Activated CD8-positive, alpha-beta memory T cell treated with anti-CD3 and anti-CD28 coated beads for 36 hours (primary cell): ENCODE measurements at regions not wholly inside any gene's neighbourhood (a gene's known extent, or its start where the extent isn't known, plus 50 kb on each side); places are given as distances from the start of the nearest gene placed in this dataset.
"Not testable (repeated sequence)": the region's sequence is repeated elsewhere in the genome, so short reads cannot be mapped to it uniquely, and the experiment has no call there.

Source experiments
- CTCF ChIA-PET: fragments of 350-600 bp; sonication (Branson Sonifier 250); formaldehyde crosslinking; loops from one replicate; lab custom pipeline; 2021; ENCODE audit warnings: antibody characterized with exemption; lab: Charles Lee
- POLR2A ChIA-PET: fragments of 350-600 bp; sonication (Branson Sonifier 250); formaldehyde crosslinking; loops from one replicate; lab custom pipeline; 2021; ENCODE audit warnings: antibody characterized with exemption; lab: Charles Lee

DNA sequence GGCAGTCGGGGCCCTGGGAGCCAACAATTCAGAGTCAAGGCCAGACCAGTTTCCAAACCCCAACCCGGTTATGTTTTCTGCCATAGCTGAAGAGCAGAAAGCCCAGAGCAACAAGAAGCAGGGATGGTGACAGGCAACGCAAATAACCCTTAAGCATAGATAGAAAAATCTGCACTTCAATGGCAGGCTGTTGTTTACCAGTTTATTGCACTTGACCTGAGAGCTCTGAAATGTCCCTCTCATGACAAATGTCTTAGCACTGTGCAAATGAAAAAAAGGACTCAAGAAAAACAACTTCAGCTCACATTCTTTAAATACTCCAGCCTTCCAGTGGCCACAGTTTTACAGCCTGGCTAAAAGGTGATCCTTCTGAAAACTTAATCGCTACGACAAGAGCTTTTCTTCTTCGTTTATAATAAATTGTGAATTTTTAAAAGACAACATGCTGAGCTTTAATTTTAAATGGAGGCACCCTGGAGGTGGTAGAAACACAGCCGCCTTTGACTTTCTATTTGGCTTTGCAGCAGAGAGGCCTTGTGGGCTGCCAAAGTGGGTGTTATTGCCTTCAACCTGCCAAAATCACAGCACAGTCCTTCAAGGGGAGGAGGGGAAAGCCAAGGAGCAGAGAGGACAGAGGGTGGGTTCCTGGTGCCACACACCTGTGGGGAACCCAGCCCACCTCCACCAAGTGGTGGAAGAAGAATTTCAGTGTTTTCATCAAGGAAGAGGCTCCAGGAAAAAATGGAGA is 289.5 kb upstream of the CDYL start:
- ChIA-PET CTCF (no interaction called here), POLR2A (no interaction called here)

DNA sequence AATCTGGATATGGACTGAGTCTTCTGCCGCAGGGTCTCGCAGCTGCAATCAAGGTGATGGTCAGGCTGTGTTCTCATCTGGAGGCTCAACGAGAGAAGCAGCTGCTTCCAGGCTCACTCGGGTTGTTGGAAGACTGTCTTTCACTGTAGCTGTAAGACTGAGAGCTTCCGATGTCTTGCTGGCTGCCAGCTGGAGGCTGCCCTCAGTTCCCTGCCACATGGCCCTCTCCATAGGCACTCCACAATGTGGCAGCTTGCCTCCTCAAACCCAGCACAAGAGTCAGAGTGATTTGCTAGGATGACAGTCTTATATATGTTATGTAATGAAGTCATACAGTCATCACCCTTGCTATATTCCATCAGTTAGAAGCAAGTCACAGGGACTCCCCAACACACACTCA is 290.5 kb upstream of the CDYL start:
- ChIA-PET CTCF (no interaction called here), POLR2A (no interaction called here)

DNA sequence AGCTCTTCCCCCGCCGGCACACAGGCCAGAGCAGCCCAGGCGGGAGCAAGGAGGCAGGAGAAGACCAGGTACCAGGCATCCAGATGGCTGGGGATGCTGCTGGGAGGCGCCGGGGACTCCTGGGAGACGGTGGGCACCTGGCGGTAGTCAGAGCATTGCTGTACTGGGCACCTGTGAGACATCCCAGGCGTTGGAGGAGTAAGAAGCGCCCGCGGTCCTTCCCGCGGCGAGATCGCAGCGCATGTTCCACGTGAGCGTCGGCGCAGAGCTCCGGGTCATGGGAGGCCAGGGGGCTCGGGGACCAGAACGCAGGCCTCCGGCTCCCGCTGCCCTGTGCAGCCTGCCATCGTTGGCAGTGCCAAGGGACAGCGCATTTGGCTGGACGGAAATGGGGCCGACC is 293.7 kb upstream of the CDYL start:
- CTCF ChIA-PET: no interaction called here
- POLR2A ChIA-PET: no interaction called here

DNA sequence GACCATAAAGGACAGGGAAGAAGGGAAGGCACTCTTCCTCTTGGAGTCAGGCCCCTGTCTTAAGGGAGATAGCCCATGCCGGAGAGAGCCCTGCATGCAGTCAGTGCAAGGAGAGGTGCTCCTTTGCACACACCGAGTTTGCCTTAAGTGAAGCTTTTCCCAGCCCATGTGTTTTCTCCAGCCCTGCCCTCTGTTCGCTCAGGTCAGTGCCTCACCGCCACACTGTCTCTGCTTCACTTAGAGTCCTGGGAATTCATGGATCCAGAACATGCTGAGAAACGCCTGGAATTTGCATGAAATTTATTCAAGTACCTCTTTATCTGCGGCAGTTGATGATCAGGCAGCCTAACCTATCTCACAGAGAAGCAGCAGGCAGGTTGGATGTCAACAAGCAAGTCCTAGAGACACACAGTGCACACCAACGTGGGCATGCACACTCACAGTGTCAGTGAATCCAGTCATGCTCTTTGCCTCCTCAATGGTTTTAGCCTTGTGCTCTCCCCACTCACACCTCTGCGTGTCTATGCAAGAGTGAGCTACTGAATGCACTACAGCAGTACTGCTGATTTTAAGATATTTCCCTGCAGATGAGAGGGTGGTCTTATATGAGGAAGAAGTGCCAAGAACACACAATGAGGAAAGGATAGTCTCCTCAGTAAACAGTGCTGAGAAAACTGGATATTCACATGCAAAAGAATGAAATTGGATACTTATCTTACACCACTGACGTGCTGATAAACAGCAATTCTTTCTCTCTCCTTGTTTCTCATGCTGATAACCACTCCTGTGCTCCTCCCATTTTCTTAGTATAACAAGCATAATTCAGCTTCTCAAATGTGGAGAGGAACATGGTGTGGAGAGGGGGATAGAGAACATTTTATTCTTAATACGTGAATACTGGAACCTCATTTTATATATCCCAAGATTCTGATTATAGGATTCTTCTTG is 295.1 kb upstream of the CDYL start:
- POLR2A ChIA-PET: no interaction called here
- CTCF ChIA-PET: no interaction called here

DNA sequence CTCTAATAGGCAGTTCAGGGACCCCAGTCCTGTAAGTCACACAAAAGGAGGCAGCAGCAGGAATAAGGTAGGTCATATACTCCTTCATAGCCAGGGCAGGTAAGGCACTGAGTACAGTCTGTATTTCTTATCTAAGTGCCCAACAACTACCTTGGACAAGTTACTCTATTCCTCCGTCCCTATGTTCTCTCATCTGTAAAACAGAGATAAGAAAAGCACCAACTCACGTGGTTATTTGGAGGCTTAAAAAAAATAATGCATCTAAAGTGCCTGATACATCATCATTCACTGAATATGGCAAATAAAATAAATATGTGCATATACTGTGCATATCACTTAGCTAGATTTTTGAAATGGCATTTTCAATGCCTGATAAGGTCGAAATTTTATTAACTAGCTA is 298.1 kb upstream of the CDYL start:
- CTCF ChIA-PET: no interaction called here
- POLR2A ChIA-PET: no interaction called here

DNA sequence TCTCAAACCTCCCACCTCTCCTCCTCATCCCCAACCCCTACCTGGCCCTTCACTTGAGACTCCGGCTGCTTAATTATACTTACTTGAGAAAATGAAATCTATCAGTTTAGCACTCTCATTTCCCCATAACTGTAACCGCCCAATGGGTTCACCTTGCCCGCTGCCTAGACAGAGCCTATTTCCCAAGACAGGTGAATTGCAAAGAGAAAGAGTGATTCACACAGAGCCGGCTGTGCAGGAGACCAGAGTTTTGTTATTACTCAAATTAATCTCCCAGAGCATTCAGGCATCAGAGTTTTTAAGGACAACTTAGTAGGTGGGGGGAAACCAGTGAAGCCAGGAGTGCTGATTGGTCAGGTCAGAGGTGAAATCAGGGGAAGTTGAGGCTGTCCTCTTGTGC is 301.4 kb upstream of the CDYL start:
- CTCF ChIA-PET: no interaction called here
- POLR2A ChIA-PET: no interaction called here

DNA sequence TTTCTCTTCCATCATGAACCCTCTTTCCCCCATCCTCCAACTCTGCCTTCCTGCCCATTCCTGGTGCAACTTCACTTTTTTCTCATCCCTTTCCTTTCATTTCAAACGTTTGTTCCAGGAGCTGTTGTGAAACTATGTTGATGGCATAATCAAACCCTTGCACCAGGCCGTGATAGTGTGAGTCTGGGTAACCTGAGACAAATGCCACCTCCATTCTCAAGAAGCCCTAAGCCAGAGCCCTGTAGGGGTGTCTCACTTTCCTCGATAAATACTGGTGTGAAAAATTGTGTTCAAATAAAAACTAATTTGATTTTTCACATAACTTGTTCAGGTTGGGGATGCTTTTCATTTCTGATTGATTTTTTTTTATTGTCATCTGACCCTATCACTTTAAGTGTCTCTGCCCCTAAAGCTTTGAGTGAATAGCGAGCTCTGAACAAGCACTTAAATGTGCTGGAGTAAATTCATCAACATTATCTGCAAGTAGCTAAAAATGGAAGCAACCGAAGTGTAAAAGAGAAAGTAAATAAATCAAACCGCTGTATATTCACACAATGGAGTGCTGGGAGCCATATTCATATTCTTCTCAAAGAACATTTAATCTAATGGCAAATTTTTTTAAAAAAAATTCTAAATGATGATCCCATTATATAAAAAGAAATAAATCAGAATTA is 303.1 kb upstream of the CDYL start:
- CTCF ChIA-PET: no interaction called here
- POLR2A ChIA-PET: no interaction called here

DNA sequence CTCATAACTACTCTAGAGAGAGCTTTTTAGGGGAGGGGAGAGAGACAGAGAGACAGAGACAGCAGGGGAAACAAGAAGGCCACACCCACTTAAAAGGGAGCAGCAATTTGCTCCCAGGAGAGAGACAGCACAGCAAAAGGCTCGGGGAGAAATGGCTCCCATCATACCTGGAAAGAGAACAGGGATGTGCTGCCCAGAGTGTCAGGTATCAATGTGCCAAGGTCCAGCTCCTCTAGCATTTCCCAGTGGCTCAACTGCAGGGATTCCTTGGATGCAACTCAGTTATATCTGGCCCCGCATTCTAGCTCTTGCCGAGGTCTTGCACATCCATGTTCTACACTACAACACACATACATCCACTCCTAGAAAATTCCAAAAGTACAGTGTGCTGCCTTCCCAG is 304.0 kb upstream of the CDYL start:
- CTCF ChIA-PET: no interaction called here
- POLR2A ChIA-PET: no interaction called here

DNA sequence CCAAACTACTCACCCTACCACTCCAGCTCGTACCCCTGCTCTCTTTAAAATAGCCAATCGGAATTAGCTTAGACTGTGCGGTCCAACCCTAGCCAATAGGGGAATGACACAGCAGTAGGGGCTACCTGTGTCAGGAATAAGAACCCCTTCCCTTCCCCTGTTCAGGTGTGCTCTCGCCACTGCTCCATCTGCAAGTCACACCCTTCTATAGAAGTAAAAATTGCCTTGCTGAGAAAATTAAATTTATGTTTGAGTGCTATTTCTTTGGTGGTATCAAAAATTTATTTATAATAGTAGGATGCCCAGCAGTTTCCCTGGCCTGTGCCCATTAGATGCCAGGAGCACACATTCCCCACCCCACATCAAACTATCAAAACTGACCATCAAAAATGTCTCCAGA is 304.7 kb upstream of the CDYL start:
- POLR2A ChIA-PET, CTCF ChIA-PET: not testable (repeated sequence)

DNA sequence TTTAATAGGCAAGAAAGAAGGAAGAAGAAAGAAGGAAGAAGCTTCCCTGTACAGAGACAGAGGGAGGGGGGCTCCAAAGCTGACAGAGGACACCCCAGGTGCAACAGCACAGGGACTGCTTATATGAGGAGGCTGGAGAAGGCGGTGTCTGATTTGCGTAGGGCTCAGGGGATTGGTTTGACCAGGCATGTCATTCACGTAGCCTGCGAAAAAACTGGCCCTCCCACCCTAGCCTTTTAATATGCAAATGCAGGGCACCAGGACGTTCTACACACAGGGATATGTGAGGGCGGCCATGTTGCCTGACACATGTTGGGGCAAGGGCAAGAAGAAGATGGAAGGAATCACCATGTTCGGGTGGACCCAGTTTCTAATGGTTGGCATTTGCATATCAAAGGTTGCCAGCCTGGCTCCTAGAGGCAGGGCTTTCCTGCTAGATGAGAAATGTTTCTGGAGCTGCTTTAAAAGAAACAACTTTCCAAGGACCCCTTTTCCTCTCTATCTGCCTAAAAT is 305.4 kb upstream of the CDYL start:
- ChIA-PET CTCF (no interaction called here), POLR2A (no interaction called here)

DNA sequence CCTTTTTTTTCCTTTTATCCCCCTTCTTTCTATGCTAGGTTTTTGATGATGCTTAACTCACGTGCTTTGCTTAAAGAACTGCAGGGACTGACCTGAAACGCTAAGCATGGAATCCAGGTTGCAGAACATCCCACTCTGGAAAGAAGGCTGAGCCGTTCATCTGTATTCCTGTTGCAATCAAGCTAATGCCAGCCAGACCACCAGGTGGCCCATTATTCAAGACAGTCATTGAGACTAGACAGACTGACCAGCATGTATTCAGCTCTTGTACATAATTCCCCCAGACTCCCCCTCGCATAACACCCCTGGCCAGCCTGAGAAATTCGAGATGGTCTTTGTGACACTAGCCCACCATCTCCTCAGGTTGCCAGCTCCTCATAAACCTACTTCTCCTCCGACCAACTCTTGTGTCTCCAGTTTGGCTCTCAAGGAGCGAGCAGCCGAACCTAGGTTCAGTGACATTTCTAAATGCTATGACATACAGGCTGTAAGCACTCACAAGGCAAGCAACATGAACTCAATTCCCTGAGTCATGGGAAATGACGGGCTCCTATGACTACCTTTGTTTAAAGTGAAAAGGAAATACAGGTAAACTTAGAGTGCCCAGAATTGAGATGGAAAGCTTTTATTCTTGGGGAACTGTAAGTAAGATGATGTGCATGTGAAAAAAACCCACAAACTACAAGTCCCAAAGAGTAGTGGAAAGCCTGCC is 309.3 kb upstream of the CDYL start:
- CTCF ChIA-PET: no interaction called here

DNA sequence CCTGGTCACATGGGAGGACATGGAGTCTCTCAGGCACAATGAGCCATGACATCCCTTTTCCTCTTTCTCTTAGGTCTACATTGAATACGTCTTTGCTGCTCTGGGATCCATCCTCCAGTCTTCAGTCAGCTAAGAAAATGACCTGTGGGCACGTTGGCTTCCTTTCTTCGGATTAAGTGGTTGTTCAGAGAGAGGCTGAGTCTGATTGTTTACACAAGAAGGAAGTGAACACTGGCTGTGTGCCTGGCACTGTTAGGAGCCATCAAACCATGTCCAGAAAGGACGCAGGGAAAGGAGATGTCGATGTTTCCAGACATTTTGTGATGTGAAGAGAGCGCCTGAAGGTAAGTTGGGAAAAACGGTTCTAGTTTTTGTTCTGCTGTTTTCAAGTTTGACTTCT is 309.9 kb upstream of the CDYL start:
- CTCF ChIA-PET: no interaction called here
- POLR2A ChIA-PET: no interaction called here

More for the DNA sequence above, 309.3 kb upstream of the CDYL start:
- POLR2A ChIA-PET: no interaction called here

DNA sequence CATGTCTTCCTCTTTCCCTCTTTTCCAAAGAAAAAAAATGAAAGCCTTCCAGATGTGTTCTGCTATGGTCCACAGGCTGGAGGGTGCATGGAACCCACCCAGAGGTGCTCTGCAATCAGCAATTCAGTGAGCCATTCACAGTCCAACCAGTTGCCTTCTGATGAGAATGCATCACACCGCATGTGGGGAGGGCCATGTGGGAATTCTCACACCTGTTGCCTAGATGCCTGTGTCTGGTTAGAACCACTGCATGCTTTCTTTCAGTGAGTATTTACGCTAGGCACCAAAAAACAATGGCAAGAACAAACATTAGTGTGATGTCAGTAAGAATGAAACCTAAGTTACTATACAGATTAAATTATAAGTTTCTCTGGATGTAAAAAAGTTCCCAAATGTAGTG is 311.6 kb upstream of the CDYL start:
- POLR2A ChIA-PET: no interaction called here
- CTCF ChIA-PET: no interaction called here

DNA sequence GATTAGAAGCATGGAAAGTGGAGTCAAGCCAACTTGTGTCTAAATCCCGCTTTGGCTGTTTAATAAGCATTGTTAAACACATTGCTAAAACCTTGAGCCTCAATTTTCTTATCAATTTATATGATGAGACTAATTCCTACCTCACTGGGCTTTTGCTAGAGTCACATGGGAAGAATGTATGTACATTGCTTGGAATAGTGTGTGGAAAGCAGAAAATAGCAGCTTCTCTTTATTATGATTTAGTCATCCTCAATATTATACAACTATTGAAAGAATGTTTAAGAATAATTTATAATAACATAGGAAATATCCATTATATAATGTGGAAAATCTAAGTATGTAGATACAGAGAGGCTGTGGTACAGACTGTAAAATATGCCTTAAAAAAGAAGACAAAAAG is 313.0 kb upstream of the CDYL start:
- ChIA-PET CTCF (no interaction called here), POLR2A (no interaction called here)

DNA sequence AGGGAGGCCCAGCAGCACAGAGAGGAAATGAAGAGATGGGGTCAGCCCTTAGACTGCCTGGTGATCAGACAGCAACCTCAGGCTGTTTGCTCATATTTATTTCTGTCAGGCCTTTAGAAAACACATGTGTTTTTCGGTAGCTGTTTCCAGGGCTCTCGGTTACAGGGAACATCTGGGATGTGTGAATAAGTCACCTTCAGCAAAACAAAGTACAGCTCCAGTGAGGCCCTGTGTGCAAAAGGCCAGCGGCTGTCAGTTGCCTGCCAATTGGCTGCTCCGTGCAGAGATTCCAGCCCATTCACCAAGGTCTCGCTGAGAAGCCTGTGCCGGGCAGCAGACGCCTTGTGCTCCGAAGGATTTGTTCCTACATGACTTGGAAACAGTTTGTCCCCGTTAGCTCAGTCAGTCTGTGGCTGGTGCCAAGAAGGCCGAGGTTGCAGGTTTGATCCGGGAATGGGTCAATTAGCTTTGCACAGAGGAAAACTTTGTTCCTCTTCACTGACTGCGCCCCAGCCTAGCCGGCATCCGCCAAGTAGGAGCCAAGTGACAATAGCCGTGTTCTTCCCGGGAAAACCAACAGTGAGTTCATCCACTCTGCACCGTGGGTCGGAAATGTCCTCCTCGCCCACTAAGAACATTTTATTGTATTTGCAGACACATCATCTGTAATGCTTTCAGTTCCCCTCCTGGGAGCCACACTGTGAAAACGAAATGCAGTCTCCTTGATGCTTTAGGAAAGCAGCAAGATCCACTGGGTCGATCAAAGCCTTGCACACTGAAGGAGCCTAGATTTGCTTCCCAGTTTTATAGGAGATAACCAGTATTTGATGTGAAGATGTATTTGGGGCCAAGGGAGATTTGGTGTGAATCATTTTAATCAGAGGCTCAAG is 315.4 kb upstream of the CDYL start:
- CTCF ChIA-PET: no interaction called here
- POLR2A ChIA-PET: no interaction called here

DNA sequence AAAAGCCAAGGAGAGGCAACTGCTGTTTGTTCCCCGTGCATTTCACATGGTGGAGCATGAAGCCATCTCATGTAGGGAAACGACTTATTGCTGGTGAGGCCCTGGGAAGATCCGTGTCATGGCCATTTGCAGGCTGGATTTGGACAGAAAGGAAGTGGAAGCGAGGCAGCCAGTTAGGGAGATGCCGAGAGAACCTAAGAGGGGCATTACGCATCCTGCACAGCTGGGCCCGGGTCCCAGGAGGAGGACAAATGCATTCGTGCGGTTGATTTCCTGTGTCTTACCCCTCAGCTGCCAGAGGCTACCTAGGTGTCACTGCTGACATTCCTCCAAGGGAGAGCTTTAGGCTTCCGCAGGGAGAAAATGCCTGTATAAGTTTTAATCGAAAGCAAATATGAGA is 316.2 kb upstream of the CDYL start:
- CTCF ChIA-PET: no interaction called here
- POLR2A ChIA-PET: no interaction called here

DNA sequence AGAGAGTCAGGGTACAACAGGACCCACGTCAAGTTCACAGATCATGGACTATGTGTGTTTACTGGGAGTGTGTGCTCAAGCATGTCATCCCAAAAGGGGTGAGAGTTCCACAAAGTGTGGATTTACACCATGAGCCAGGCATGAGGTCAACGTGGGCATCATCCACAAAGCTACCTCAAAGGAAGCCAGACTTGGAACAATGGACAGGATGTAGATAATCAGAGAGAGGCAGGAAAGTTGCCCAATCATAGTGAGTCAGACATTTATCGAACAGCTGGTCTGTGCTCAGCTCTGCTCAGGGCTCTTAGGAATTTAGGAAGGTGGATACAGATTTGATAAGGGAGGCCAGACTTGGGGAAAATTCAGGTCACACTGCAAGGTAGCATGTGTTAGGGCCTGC is 317.2 kb upstream of the CDYL start:
- ChIA-PET CTCF (no interaction called here), POLR2A (no interaction called here)

DNA sequence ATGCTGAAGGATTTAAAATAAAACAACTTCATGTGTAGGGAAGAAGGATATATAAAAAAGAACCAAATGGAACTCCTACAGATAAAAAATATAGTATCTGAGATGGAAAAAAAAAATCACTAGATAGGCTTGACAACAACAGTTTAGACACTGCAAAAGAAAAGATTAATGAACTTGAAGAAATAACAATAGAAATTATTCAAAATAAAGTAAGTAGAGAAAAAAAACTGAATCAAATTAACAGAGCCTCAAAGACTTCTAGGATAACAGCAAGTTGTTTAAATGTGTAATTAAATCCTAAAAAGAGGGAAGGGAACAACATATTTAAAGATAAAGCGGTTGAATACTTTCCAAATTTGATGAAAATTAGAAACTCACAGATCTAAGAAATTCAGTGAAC is 316.3 kb upstream of the ECI2 start:
- POLR2A ChIA-PET: no interaction called here
- CTCF ChIA-PET: no interaction called here

DNA sequence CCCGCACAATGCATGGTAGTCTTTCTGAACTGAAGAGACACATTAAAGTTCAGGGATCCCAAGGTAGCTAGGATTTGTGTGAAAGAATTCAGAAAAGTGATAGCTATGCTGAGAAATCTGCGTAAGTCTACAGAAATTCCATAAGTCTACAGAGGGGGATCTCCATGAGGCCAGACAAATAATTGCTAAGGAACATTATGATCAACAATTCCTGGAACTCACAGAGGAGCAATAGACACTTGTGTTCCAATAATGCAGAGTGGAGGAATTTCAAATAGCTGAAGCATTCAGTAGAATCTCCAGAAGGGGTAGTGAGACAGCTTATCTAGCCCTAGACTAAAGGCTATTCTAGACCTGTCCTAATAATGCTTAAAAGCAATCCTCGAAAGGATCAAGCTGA is 315.7 kb upstream of the ECI2 start:
- POLR2A ChIA-PET: no interaction called here

More for the DNA sequence above, 315.7 kb upstream of the ECI2 start:
- CTCF ChIA-PET: no interaction called here
